HTR-8/SVneo (cell line): ENCODE measurements at regions not wholly inside any gene's neighbourhood (a gene's known extent, or its start where the extent isn't known, plus 50 kb on each side); places are given as distances from the start of the nearest gene placed in this dataset.

Source experiments
- DNase-seq: peaks from one replicate; pipeline ENCODE4 v3.0.0; 2011; ENCODE audit warnings: low spot score, mixed read lengths; ENCODE audit not compliant: insufficient read length
- FAIRE-seq: peaks from 2 replicates; lab custom pipeline; 2011; peaks lifted over from hg19 to GRCh38; lab: Jason Lieb, UNC

DNA sequence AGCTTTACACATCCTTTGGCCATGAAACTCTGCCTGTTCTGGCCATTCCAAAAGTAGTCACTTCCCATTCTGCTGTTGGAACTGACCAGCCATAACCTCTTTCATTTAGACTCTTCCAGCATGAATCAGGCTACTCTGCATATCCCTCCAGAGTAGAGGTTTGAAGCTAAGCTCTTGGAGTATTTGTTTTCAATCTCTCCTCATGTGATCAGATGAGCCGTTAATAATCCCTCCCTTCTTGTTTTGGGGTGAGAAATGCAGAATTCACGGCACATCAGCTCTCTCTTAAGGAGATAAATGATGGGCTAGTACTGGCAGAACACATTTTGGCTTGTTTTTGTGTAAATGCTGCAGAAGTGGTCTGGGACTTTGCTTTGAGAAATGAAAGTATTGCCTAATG is 519.9 kb downstream of the PCDH17 start:
- no peak for FAIRE-seq
- no peak for DNase-seq

DNA sequence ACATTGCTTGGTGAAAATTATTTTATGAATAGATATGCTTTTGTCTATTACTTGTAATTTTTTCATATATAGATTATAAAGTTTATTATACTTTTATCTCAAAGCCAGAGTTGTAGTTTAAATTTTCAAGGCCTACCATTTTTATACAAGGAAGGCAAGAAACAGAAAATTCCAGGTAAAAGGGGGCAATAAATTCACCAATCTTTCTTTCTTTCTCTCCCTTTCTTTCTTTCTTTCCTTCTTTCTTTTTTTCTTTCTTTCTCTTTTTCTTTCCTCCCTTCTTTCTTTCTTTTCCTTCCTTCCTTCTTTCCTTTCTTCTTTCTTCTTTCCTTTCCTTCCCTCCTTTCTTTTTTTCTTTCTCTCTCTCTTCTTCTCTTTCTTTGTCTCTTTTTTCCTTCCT is 529.4 kb downstream of the PCDH17 start:
- no peak for DNase-seq
- FAIRE-seq, result no peak

DNA sequence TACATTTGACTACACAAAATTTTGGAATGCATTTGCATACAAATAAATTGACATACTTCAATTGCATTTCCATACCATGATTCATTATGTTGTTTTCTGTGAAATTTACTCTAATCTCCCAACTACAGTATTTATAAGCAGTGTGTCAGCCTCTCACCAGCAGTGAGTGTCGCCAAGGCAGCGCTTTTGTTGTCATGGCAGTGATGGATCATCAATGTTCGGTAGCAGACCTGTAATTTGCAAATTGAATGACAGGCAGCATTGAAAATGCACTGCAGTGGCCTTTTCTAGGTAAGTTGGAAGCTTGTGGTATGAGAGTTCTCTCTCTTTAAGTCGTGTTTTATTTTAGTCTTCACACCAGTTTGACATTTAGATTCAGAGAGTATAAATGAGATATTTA is 534.1 kb downstream of the PCDH17 start:
- no peak for FAIRE-seq
- DNase-seq, result no peak

DNA sequence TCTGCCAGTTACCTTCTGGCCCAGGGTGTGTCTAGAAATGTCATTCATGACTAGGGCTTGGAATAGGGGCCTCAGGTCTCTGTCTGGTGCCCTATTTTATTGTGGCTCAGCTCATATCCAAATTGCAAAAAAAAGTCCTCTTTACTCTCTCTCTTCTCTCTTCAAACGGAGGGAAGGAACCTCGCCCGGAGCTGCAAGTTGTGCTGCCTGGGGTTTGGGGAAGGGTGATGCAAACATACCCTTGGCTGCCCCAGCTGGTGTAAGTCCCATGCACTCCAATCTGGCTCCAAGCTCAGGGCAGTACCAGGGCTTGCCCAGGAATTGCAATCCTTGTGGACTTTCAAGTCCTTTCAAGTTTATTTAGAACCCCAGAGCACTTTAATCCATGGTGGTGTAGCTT is 549.6 kb downstream of the PCDH17 start:
- FAIRE-seq (no peak), DNase-seq (no peak)

DNA sequence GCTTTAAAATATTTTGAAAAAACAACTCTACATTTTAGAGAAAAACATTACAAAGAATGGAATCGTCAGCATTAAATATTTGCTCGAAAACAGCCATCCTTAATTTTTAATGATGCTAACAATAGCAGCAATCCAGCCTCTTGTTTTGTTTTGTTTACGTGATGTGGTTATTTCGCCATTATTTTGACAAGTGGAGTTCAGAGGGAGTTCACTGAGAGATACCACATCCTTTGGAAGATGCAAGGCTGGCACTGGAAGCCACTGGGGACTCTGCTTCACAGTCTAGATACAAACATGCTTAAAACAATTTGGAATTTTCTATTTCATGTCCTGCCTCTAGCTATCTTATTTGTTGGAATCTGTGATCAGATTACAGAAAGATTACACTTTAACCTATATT is 556.3 kb downstream of the PCDH17 start:
- DNase-seq (no peak), FAIRE-seq (no peak)

DNA sequence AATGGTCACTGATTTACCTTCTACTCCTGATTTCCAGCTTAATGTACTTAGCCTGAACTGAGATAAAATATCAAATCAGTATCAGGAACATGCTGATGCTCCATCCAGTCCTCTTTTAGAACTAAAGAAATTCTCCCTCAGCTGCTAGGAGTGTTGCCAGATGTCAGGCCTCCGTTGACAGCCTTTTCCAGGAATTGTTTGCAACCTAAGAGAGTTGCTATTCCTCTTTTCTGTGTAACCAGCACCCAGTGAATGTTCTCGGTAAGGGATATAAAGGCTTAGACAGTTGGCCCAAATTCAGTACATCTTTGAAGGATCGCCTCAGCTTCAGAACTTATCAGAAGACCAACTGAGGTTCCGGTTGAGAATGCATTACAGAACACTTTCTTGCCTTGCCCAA is 559.0 kb downstream of the PCDH17 start:
- no peak for FAIRE-seq
- DNase-seq, result no peak

DNA sequence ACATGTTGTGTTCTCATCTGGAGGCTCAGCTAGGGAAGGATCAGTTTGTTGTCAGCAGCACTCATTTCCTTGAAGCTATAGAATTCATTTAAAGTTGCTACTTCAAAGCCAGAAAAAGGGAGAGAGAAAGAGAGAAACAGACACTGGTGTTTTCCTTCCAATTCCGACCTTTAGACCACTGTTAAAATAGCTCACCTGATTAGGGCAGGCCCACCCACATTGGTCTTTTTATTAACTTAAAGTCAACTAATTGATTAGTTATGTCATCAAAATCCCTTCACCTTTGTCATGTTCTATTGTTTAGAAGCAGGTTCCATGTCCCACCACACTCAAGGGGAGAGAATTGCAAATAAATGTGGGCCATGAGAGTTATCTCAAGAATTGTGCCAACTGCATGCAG is 560.2 kb downstream of the PCDH17 start:
- FAIRE-seq (no peak), DNase-seq (no peak)

DNA sequence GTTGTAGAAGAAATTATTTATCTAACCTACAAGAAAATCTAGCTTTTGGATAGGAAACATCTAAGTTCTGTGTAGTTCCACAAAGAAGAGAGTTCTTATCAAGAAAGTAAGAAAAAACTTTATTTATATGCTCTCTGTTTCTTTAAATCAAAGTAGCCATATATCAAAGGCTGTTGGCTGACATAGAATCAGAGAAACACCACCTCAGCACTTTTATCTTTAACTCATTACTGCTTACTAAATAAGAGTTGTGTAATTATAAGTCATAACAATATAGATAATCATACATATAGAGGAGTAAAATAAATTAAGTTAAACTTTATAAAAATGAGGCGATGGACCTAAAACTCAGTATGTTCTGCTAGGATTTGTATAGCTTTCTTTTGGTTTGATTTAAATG is 570.6 kb downstream of the PCDH17 start:
- FAIRE-seq (no peak), DNase-seq (no peak)

DNA sequence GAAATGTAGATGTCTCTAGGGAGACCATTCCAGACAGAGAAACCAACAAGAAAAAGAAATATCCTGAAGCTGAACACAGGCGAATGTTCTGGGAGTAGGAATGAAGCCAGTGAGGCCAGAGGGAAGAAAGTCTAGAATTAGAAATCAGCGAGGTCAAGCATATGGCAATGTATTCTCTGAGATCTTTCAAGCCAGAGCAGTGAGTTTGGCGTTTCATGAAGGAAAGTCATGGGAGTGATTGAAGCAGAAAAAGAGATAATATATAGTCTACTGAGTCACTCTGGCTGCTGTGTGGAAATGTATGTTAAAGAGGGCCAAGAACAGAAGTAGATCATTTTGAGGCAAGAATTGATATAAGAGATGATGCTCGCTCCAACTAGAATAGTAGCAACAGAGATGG is 576.0 kb downstream of the PCDH17 start:
- FAIRE-seq (no peak), DNase-seq (no peak)

DNA sequence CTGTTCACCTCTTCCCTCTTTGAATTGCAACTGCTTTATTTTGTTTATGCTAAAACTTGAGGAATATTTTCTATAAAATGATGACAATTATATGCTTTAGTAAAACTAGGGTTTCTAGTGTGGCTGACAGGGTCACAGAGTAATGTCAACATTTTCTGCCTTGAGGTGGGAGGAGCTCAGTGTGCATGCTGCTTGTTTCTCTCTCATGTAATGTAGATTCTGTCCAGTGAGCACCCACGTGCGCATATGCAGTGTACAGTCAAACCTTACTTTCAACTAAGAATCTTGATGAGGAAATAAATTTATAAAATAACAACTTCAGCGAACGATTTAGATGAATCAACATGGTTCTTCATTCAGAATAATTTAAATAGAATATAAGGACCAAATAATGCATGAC is 603.9 kb downstream of the PCDH17 start:
- DNase-seq (no peak), FAIRE-seq (no peak)

DNA sequence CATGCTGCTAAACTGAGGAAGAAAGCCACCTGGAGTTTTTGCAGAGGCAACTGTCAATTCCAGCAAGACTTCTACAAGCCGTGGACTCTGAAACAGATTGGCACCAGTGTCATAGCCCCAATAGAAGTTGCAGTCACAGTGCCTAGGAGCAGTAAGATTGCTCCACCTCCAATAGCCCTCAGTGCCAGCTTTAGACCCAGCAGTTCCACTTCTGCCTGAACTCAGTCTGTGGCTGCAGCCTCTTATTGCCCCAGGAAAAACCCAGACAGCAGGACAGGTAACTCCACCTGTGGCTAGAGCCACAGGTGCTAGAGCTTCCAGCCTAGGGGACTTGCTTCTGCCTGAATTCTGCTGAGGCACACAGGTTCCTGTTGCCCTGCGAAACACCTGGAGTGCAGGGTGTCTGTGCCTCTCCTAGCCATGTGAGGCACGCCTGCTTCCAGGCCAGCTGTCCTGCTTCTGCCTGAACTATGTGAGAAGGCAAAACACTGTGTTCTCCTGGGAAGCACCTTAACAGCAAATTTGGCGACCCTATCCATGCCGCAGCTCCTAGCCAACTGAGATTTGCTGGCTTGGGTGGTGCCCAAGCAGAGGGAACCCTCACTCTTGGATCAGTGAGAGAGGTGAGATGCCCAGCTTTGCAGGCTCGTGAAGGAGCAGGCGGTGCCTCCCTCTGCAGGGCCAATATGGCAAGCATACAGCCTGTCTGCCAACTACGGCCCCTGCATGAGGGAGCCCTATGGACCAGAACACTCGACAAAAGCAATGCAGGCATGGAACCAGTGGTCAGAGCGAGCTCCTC is 607.6 kb downstream of the PCDH17 start:
- FAIRE-seq (no peak), DNase-seq (no peak)

DNA sequence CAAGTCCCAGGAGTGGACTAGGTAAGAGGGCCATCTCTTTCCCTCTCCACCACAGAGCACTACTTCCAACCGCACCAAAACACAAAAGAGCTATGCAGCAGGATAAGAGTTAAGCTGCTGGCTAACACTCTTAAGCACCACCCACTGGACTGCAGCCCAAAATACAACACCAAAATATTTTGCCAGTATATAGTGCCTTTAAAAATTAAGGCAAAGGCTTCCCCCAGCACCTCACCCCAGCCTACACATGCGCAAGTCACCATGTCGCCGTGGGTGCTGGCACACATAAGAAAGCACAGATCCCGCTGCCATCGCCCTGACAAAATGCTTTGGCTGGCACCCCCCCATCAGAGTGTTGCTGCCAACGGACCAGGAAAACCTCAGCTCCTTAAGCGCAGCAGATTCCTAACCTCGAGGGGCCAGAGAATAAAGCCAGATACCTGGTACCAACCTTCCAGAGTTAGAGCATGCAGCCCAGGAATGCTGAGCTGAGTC is 608.3 kb downstream of the PCDH17 start:
- DNase-seq (no peak), FAIRE-seq (no peak)

DNA sequence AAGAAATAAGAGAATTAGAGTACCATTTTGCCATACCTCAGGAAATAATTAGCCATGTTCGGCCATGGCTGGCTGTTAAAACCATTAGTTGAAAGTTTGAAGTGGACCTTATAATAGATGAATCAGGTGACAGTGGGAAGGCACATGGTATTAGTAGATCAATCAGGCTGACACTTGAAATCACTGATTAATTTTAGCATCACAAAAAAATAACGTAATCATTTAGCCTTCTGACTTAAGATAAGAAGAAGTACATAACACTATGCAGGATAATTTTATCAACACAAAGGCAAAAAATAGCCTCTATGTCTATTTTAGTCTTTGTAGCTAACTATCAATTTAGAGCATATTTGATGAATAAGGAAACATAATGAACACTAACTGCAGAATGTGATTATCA is 615.5 kb downstream of the PCDH17 start:
- FAIRE-seq, result no peak
- no peak for DNase-seq

DNA sequence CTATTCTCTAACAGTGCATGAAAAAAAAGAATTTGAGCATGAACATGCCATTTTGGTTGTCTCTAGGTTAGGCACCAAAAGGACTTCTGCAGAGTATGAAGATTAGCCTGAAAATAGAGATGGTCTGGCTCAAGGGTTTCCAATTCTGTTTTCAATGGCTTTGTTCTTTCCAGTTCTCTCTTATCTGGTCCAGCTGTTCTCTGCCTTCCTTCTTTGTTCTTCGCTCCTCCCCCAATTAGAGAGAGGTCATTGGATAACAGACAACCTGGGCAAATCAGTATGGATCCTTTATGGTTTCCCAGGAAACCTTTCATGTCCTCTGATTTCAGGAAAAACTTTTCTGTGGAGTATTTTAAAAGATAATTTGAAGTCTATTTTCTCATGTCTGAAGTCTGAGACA is 623.4 kb downstream of the PCDH17 start:
- DNase-seq (no peak), FAIRE-seq (no peak)

DNA sequence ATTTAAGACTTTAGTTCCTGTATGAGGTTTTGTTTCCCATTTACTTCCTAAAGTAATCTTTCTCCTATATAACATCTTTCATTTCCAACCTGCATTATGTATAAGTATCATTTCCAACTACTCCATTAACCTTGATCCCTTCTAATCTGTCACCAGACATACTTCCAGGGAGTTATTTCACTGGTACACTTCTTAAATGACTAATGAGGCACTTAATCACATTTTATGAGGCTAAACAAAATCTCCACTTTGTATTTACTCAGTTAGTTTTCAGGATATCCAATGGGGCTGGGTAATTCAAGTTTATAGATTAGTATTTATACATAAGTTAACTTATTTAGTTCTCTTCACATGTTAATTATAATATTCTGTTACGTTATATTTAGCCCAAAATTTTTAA is 634.7 kb downstream of the PCDH17 start:
- FAIRE-seq, result no peak
- DNase-seq, result no peak

DNA sequence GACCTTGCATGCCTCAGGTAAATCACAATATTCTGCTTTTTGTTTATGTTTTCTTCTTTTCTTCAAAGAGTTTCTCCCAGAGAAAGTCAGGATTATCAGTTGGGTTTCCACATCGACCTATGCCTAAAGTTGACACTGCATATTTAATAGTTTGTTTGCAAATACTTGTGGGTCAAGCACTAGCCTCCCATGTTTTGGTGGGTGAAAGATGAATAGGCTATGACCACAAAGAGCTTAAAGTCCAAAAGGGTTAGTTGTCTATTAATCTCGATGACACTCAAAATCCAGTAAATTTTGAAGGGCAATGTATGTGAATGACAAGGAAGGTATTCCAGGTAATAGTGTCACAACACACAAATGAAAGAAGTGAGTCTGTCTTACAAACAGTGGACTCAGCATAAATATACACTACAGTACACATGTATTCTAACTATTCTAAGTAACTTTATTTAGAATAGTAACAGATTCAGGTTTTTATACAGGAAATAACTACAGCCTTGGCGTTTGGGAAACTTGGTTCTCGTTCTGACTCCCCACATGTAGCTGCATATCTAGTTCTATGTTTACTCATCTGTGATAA is 667.1 kb downstream of the PCDH17 start:
- FAIRE-seq (no peak), DNase-seq (no peak)

DNA sequence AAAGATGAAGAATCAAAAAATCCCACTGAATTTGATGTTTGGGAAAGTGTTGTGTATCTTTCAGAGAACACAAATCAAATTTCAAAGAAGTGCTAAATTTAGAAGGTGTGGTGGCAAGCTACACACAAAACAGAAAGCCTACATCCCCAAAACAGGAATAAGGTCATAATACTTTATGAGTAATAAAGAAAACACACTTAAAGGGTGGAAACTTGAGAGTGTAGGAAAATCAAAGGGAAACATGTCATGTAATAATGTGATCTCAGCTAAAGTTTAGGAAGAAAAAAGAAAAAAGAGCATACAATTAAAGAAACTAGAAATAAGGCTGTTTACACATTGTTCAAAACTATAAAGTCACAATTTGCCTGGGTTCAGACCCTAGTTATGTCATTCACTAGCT is 668.7 kb downstream of the PCDH17 start:
- DNase-seq (no peak), FAIRE-seq (no peak)

DNA sequence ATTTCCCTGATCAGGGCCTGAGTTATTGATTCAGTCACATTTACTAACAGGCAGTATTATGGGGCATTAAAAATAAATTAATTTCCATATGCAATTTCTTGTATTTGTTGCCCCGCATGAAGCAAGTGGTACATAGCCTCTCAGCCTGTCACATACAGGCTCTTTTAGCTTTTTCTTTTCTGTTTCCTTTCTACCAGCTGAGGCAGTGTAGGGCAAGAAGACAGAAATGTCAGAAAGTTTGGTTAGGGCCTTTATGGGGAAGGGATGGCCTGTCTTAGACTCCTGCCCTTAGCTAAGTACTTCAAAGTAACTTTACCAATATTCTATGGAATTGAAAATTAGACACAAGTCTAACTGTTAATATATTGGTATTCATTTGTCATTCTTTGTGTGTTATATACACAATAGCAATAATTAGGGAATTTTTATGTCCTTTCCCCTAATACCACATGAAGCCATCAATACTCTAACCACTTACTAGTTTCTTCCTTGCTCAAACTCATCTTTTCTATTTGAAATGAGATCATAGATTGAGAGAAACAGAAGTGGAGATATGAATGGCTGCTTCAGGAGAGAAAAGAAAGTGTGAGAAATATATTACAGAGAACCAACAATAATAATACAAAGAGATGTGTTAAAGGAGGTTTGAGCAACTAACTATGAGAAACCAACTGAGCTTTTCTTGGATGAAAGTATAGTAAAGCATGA is 669.6 kb downstream of the PCDH17 start:
- FAIRE-seq (no peak), DNase-seq (no peak)

DNA sequence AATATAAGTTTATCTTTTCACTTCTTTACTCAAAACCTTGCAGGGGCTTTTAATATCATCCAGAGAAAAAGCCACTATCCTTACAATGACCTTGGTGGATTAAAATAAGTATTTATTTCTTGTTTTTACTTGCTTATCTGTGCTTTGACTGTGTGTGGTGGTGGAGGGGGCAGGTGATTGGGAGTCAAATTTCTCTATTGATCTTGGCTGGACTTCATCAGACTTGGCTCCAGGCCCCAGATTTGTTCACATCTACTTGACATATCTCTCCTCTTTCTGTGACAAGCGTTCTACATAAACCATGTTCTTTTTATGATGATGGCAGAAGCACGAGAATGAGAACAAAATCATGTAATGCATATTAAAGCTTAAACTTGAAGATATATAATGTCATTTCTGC is 670.8 kb downstream of the PCDH17 start:
- no peak for FAIRE-seq
- DNase-seq, result no peak

DNA sequence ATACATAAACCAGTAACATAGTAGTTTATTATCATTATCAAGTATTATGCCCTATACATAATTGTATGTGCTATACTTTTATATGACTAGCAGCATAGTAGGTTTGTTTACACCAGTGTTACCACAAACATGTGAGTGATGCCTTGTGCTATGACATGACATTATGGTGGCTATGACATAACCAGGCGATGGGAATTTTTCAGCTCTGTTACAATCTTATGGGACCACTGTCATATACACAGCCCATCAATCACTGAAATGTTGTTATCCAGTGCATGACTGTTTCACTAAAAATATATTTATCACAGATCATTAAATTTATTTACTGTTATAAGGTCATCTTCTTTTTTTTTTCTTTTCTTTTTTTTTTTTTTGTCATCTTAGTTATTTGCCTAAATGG is 674.5 kb downstream of the PCDH17 start:
- no peak for DNase-seq
- no peak for FAIRE-seq

DNA sequence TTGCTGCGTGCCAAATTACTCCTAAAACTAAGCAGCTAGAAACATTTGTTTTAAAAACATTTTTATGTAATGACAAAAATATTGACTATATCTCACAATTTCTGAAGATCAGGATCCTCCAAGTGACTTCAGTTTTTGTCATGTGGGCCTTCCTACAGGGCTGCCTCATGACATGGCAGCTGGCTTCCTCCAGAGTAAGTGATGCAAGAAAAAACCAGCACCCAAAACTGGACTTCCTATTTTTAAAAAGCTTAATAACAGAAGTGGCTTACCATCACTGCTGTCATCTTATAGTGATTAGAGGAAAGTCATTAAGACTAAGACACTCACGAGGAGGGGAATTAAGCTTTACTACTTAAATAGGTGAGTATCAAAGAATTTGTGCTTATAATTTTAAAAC is 681.7 kb downstream of the PCDH17 start:
- FAIRE-seq (no peak), DNase-seq (no peak)
